SJCRH30 (cell line): ENCODE measurements at regions not wholly inside any gene's neighbourhood (a gene's known extent, or its start where the extent isn't known, plus 50 kb on each side); places are given as distances from the start of the nearest gene placed in this dataset.

ENCODE experiments used
- DNase-seq, 2 experiments: peaks; one replicate each; pipeline ENCODE4 v3.0.0-alpha.2; 2015 to 2020
- H3K27ac ChIP-seq: fragments of 250-450 bp; sonication (Bioruptor Pico); 2 replicates; pipeline ENCODE4 v1.5.1; 2020; ENCODE audit warnings: mild to moderate bottlenecking, moderate library complexity
- H3K27me3 ChIP-seq: fragments of 250-450 bp; sonication (Bioruptor Pico); 2 replicates; pipeline ENCODE4 v1.5.1; 2020; ENCODE audit warnings: mild to moderate bottlenecking, moderate library complexity
- H3K36me3 ChIP-seq: fragments of 250-450 bp; sonication (Bioruptor Pico); 2 replicates; pipeline ENCODE4 v1.5.1; 2020; ENCODE audit warnings: mild to moderate bottlenecking, moderate library complexity
- H3K4me1 ChIP-seq: fragments of 250-450 bp; sonication (Bioruptor Pico); 2 replicates; pipeline ENCODE4 v1.5.1; 2020; ENCODE audit warnings: mild to moderate bottlenecking, moderate library complexity
- H3K4me3 ChIP-seq: fragments of 250-450 bp; sonication (Bioruptor Pico); 2 replicates; pipeline ENCODE4 v1.5.1; 2020; ENCODE audit warnings: mild to moderate bottlenecking, moderate library complexity
- H3K9me3 ChIP-seq: fragments of 250-450 bp; sonication (Bioruptor Pico); replicated peaks from 2 replicates; pipeline ENCODE4 v1.5.1; 2020; ENCODE audit warnings: mild to moderate bottlenecking, moderate library complexity

DNA sequence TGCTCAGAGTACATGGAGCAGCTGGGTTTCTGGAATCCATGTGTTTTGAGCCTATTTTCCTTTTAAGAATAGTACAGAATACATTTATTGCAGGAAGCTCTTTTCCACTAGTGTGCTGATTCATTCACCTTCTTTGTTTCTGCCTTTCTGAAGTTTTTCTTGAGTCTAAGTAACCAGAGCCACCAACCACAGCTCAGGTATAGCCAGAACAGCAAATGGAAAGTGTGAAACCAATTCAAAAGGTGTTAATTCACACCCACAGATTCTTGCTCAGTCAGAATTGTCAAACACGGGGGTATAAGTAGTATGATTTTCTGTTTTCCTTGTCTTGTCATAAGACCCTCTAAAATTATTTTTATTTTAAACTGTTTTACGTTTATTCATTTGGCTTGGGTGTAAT is 75.9 kb upstream of the DYNAP start:
- H3K4me3 ChIP-seq = no peak overlapping the region
- no peaks in the 10 kb centered on the region for H3K9me3 ChIP-seq
- no peak for DNase-seq
- H3K4me1 ChIP-seq = no peaks in the 10 kb centered on the region
- no peaks in the 10 kb centered on the region for H3K36me3 ChIP-seq
- H3K27ac ChIP-seq = no peak overlapping the region
- no peaks in the 10 kb centered on the region for H3K27me3 ChIP-seq

DNA sequence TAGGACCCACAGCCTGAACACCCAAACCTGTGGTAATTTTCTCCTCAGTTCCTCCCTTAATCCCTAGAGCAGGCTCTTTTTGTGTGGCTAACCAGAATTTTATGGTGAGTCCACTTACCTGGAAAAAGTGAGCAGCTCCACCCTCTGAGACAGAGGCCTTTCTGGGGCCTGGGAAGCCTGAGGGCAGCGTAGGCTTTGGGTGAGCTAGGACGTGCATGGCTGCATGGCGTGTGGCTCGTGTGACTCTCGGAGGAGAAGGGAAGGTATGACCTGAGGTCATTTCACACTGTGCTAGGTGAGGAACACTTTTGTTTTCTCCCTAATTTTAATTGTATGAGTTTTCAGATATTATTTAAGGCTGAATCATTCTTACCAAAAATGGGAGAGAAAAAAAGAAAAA is 73.5 kb upstream of the DYNAP start:
- DNase-seq = no peak
- H3K36me3 ChIP-seq = no peaks in the 10 kb centered on the region
- H3K27me3 ChIP-seq = no peaks in the 10 kb centered on the region
- H3K27ac ChIP-seq = no peak overlapping the region
- H3K9me3 ChIP-seq = no peaks in the 10 kb centered on the region
- H3K4me3 ChIP-seq = no peak overlapping the region
- no peaks in the 10 kb centered on the region for H3K4me1 ChIP-seq

DNA sequence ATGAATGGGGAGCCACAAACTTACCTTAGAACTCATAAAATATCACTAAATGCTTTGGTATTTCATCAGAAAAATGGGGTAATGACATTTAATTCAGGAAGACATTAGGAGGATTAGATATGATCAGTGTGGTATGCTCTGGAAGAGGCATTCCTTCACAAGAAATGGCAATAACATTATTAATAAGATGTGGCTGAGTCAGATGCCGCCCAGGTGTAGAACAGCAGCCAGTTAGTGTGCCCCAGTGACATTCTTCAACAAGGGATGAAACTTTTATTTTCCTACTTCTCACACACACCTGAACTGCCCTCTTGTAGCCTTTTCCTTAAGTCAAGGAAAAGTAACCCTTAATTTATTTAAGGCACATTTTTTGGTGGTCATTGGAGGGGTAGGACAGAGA is 69.2 kb upstream of the DYNAP start:
- no peak overlapping the region for H3K4me3 ChIP-seq
- H3K36me3 ChIP-seq = no peaks in the 10 kb centered on the region
- no peak for DNase-seq
- H3K9me3 ChIP-seq = no peaks in the 10 kb centered on the region
- H3K27ac ChIP-seq = no peak overlapping the region
- H3K4me1 ChIP-seq = no peaks in the 10 kb centered on the region
- no peaks in the 10 kb centered on the region for H3K27me3 ChIP-seq

DNA sequence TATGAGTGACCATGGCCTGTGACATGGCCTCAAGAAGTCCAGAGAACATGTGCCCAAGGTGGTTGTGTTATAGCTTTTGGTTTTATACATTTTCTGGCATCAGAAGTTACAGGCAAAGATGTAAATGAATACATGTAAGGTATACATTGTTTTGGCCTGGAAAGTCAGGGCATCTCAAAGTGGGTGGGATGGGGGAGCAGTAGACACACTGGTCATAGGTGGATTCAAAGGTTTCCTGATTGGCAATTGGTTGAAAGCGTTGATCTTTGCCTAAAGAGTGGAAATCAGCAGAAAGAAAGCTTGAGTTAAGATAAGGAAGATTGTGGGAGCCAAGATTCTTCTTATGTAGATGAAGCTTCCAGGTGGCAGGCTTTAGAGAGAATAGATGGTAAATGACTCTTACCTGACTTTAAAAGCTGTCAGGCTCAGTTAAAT is 62.1 kb upstream of the DYNAP start:
- Histone ChIP-seq H3K9me3 (no peaks in the 10 kb centered on the region), H3K4me3 (no peak overlapping the region), H3K36me3 (no peaks in the 10 kb centered on the region), H3K4me1 (no peaks in the 10 kb centered on the region), H3K27me3 (no peaks in the 10 kb centered on the region), H3K27ac (no peak overlapping the region)
- no peak for DNase-seq

DNA sequence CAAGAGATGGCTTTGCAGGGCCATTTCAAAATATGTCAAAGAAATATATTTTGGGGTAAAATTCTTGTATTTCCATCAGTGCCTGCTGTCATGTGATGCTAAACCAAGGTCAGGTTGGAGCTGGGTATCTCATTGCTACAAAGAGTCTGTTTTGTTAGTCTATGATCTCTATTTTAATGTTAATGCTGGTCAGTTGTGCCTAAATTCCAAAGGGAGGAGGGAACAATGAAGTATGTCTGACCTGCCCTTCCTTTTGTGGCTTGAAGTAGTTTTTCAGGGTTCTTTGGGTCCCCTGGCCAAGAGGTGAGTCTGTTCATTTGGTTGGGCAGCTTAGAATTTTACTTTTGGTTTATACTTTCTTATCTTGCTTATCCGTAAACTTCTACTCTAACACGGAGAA is 61.6 kb upstream of the DYNAP start:
- H3K4me3 ChIP-seq = no peak overlapping the region
- no peaks in the 10 kb centered on the region for H3K9me3 ChIP-seq
- H3K27ac ChIP-seq = no peak overlapping the region
- no peaks in the 10 kb centered on the region for H3K36me3 ChIP-seq
- no peak for DNase-seq
- no peaks in the 10 kb centered on the region for H3K4me1 ChIP-seq
- H3K27me3 ChIP-seq = no peaks in the 10 kb centered on the region

DNA sequence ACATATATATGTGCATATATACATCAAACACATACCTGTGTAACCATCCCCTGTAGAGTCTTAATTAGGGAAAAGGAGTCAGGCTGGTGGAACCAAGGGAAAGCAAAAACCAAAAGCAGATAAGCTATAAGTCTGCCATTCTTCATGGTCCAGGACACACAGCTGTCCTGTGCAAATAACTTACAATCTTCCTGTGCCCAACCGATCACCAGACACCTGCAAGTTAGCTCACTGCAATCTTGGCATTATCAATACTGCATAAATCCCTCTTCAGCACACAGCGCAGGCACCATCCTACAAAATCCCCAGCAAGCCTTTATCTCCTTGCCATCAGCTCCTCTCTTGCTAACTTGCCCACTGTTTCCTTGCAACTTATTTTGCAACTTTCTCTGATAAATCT is 60.8 kb upstream of the DYNAP start:
- no peaks in the 10 kb centered on the region for H3K36me3 ChIP-seq
- H3K27me3 ChIP-seq = no peaks in the 10 kb centered on the region
- H3K4me3 ChIP-seq = no peak overlapping the region
- no peak for DNase-seq
- no peaks in the 10 kb centered on the region for H3K4me1 ChIP-seq
- no peaks in the 10 kb centered on the region for H3K9me3 ChIP-seq
- H3K27ac ChIP-seq = no peak overlapping the region

DNA sequence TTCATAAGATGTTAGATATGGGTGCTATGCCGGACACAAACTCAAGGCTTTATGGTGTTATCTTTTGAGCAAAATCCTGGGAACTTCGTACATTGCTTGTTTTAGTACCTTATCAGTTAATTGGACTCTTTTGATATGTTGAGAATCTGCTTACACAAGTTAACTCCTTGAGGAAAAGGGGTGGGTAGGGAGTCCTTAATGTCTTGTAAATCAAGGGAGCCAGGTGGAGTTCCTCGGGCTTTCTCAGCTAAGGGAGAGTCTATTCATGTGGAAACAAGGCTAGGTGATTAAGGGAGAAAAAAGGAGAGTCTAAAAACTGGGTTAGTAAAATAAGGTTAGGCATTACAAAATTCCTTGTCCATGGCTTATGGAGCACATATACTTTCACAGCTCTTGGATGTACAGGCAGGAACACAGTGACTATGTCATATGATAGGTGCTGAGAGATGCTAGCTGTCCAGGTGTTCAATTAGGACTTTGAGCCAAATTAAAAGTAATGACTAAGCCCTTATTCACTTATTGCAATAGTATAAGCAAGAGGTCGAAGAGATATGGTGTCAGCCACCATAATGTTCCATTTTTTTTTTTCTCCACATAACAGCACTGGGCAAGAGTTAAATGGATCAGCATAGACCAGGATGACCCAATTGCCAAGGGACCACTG is 59.5 kb upstream of the DYNAP start:
- Histone ChIP-seq H3K36me3 (no peaks in the 10 kb centered on the region), H3K4me3 (no peak overlapping the region), H3K27ac (no peak overlapping the region), H3K4me1 (no peaks in the 10 kb centered on the region), H3K9me3 (no peaks in the 10 kb centered on the region), H3K27me3 (no peaks in the 10 kb centered on the region)
- no peak for DNase-seq

DNA sequence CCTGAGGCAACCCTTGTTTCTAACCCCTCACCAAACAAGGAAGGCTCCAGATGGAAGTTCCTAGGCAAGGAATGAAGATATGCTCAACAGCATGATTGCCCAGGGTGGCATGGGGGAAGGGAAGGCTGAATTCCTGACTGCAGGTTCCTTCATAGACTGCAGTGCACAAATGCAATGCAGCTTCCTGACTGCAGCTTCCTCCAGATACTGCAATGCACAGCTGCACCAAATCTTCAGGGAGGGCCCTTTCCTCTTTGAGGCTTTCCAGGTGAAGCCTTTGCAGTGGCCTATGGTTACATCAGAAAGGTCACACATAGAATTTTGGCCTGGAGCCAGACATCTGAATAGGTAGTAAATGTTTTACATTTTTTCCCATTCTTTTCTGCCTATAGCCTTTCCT is 58.8 kb upstream of the DYNAP start:
- DNase-seq = no peak
- H3K4me1 ChIP-seq = no peaks in the 10 kb centered on the region
- H3K27me3 ChIP-seq = no peaks in the 10 kb centered on the region
- no peak overlapping the region for H3K4me3 ChIP-seq
- H3K9me3 ChIP-seq = no peaks in the 10 kb centered on the region
- H3K27ac ChIP-seq = no peak overlapping the region
- no peaks in the 10 kb centered on the region for H3K36me3 ChIP-seq

DNA sequence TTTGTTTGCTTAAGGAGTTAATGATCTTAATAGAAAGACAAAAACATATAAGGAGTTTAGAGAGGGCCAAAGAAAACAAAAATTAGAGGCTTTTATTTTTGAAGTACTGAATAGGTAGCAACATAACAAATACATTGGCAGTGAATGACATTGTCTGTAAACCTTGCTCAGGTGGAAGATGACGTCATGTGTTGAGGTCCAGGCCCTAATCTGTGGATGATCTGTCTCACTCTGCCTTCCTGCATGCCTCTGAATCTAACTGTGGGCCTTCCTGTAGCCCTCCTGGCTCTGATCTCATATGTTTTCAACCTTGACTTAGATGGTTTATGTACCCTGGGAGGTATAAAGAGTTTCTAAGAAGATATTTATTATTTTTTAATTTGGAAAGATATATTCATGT is 58.1 kb upstream of the DYNAP start:
- no peak for DNase-seq
- no peak overlapping the region for H3K27ac ChIP-seq
- H3K9me3 ChIP-seq = no peaks in the 10 kb centered on the region
- H3K4me3 ChIP-seq = no peak overlapping the region
- H3K36me3 ChIP-seq = no peaks in the 10 kb centered on the region
- H3K27me3 ChIP-seq = no peaks in the 10 kb centered on the region
- no peaks in the 10 kb centered on the region for H3K4me1 ChIP-seq
